ENCODE measurements at regions not wholly inside any gene's neighbourhood (a gene's known extent, or its start where the extent isn't known, plus 50 kb on each side); places are given as distances from the start of the nearest gene placed in this dataset.

GRCh38 chr18:41558715-41559114 is 396.3 kb upstream of the PIK3C3 start:
- no peak for DNase-seq (ENCODE audit: low read depth in 4 of 4, low spot score in 3 of 4)

GRCh38 chr18:41553716-41554115 is 401.3 kb upstream of the PIK3C3 start:
- DNase-seq (ENCODE audit: low read depth in 4 of 4, low spot score in 3 of 4) = no peak

- no peak for DNase-seq (ENCODE audit: low read depth in 4 of 4, low spot score in 3 of 4)
Observed at GRCh38 chr18:41548521-41549260, 406.3 kb upstream of the PIK3C3 start.

GRCh38 chr18:41545091-41545888 is 409.7 kb upstream of the PIK3C3 start:
- DNase-seq (ENCODE audit: low read depth in 4 of 4, low spot score in 3 of 4) = no peak

- DNase-seq (ENCODE audit: low read depth in 4 of 4, low spot score in 3 of 4) = no peak
Observed at GRCh38 chr18:41543815-41544214, 411.2 kb upstream of the PIK3C3 start.

- no peak for DNase-seq (ENCODE audit: low read depth in 4 of 4, low spot score in 3 of 4)
Observed at GRCh38 chr18:41540237-41540871, 414.7 kb upstream of the PIK3C3 start.

- no peak for DNase-seq (ENCODE audit: low read depth in 4 of 4, low spot score in 3 of 4)
Observed at GRCh38 chr18:41538751-41539150, 416.3 kb upstream of the PIK3C3 start.

- no peak for DNase-seq (ENCODE audit: low read depth in 4 of 4, low spot score in 3 of 4)
Observed at GRCh38 chr18:41537666-41538065, 417.4 kb upstream of the PIK3C3 start.

- no peak for DNase-seq (ENCODE audit: low read depth in 4 of 4, low spot score in 3 of 4)
Observed at GRCh38 chr18:41532344-41533086, 422.5 kb upstream of the PIK3C3 start.

- no peak for DNase-seq (ENCODE audit: low read depth in 4 of 4, low spot score in 3 of 4)
Observed at GRCh38 chr18:41530970-41531369, 424.1 kb upstream of the PIK3C3 start.

GRCh38 chr18:41529093-41529492 is 425.9 kb upstream of the PIK3C3 start:
- no peak for DNase-seq (ENCODE audit: low read depth in 4 of 4, low spot score in 3 of 4)

- DNase-seq (ENCODE audit: low read depth in 4 of 4, low spot score in 3 of 4) = no peak
Observed at GRCh38 chr18:41526054-41526453, 429.0 kb upstream of the PIK3C3 start.

GRCh38 chr18:41524674-41525470 is 430.2 kb upstream of the PIK3C3 start:
- no peak for DNase-seq (ENCODE audit: low read depth in 4 of 4, low spot score in 3 of 4)

- DNase-seq (ENCODE audit: low read depth in 4 of 4, low spot score in 3 of 4) = no peak
Observed at GRCh38 chr18:41517142-41517541, 437.9 kb upstream of the PIK3C3 start.

GRCh38 chr18:41513438-41513837 is 441.6 kb upstream of the PIK3C3 start:
- DNase-seq (ENCODE audit: low read depth in 4 of 4, low spot score in 3 of 4) = no peak

- DNase-seq (ENCODE audit: low read depth in 4 of 4, low spot score in 3 of 4) = no peak
Observed at GRCh38 chr18:41504316-41504715, 450.7 kb upstream of the PIK3C3 start.

- DNase-seq (ENCODE audit: low read depth in 4 of 4, low spot score in 3 of 4) = no peak
Observed at GRCh38 chr18:41501848-41502247, 453.2 kb upstream of the PIK3C3 start.

GRCh38 chr18:41499345-41499744 is 455.7 kb upstream of the PIK3C3 start:
- no peak for DNase-seq (ENCODE audit: low read depth in 4 of 4, low spot score in 3 of 4)

GRCh38 chr18:41490861-41491260 is 464.2 kb upstream of the PIK3C3 start:
- no peak for DNase-seq (ENCODE audit: low read depth in 4 of 4, low spot score in 3 of 4)

- DNase-seq (ENCODE audit: low read depth in 4 of 4, low spot score in 3 of 4) = no peak
Observed at GRCh38 chr18:41486575-41486974, 468.5 kb upstream of the PIK3C3 start.

All from right renal pelvis (tissue), 4 donors.